ENCODE measurements at regions not wholly inside any gene's neighbourhood (a gene's known extent, or its start where the extent isn't known, plus 50 kb on each side); places are given as distances from the start of the nearest gene placed in this dataset.

DNA sequence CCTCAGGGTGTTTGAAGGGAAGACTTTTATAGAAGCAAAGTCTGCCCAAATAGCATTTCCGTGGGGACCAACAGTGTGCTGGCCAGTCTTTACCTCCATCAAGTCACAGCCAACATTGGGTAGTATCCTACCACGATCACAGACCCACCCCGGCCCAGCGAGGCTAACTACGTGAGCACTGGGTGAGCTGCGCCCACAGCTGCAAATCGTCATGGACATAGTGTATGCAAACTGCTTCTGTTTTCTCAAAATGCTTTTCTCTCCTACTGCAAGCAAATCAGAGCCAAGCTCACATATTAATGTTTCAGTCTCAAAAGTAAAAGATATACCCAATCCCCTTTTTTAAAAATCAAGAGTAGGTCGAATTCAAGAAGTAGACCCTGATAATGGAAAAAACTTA, 592.8 kb upstream of the CDH4 start:
- no peak for DNase-seq

- no peak for DNase-seq
Measured at GRCh38 chr20:60662307-60662706, 589.8 kb upstream of the CDH4 start.

DNA sequence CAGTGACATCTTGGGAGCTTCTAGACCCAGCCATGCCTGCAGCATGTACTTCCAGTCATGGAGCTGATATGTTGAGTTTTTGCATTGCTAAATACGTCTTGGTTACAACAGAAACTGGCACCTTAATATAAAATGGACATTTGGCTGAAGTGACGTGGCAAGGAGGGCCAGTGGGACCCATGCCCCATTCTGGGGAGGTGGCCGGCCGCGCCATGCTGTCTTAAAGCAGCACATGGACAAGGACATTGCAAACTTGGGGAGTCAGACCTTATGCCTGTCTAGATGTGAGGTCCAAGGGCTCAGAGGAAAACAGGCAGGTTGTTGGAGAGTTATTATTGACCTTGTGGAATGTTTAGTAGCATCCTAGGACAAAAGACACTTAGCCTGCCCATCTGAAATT, 588.0 kb upstream of the CDH4 start:
- DNase-seq, result no peak

DNA sequence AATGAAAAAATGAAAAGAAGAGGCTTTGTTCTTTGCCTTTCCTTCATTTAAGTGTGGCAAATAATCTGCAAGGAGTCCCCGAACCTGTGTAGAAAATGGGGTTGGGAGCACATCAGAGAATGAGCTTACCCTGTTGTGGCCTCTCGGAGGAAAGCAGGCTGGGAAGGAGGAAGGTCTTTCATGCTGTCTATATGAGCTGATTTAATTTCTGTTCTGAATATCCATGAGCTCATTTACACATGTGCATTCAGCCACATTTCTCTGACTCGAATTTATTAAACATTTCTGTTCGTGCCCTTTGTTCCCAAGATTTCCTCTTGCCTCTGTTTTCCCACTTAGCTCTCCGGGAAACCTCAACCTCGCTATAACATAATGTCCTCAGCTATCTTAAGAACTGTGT, 584.4 kb upstream of the CDH4 start:
- DNase-seq, result no peak

- DNase-seq, result no peak
Measured at GRCh38 chr20:60669211-60669610, 582.9 kb upstream of the CDH4 start.

- no peak for DNase-seq
Measured at GRCh38 chr20:60676011-60676410, 576.0 kb upstream of the CDH4 start.

GRCh38 chr20:60677819-60678218, 574.2 kb upstream of the CDH4 start:
- no peak for DNase-seq

- no peak for DNase-seq
Measured at GRCh38 chr20:60680554-60680953, 571.5 kb upstream of the CDH4 start.

- DNase-seq, result no peak
Measured at GRCh38 chr20:60687213-60687612, 564.8 kb upstream of the CDH4 start.

DNA sequence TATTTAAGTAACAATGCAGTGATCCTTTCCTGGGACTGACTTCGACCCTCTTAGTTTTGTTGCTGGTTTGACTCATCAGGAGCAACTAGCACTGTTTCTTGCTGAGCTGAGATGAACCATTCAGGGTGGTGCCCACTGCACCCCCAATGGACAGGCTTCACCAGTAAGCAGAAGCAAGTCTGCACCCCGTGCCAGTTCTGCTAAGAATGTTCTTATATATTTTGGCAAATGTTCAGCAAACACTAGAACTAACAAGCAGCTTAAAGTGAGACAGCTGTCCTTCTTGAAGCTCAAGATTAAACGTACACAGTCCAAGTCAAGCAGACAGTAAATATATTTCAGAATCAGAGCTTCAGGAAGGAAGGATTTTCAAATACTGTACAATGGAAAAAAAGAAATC, 561.3 kb upstream of the CDH4 start:
- DNase-seq, result no peak

GRCh38 chr20:60691966-60692615, 560.0 kb upstream of the CDH4 start:
- no peak for DNase-seq

DNA sequence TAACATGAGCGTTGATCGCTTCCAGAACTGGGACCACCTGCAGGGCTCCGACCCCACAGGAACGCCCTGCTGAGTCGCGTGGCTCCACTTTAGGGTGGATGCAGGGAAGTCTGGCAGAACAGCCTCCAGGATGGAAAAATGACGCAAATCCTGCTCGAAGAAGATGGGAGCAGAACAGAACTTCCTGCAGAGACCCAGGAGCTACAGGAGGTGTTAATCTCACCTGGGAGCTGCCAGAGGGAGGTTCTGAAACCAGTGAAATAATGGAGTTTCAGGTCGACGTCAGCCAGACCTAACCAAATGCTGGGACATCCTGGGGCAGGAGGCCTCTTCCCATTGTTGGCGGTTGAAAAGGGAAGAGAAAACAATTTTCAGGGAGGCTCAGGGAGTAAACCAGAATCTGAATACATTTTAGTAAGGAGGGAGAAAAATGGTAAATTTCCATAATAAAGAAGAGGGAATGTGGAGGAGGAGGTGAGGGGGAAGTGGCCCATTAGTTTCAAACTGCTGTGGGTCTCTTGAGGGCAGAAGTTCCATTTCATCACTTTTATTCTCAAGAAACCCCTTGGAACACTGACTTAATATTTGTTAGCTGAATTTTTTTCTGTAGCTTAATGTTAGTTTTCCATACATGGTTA, 558.4 kb upstream of the CDH4 start:
- no peak for DNase-seq

- DNase-seq, result no peak
Measured at GRCh38 chr20:60694763-60695162, 557.3 kb upstream of the CDH4 start.

GRCh38 chr20:60695226-60696000, 556.6 kb upstream of the CDH4 start:
- no peak for DNase-seq

- DNase-seq, result no peak
Measured at GRCh38 chr20:60697252-60697651, 554.8 kb upstream of the CDH4 start.

GRCh38 chr20:60700728-60701127, 551.3 kb upstream of the CDH4 start:
- DNase-seq, result no peak

GRCh38 chr20:60704147-60704546, 547.9 kb upstream of the CDH4 start:
- no peak for DNase-seq

DNA sequence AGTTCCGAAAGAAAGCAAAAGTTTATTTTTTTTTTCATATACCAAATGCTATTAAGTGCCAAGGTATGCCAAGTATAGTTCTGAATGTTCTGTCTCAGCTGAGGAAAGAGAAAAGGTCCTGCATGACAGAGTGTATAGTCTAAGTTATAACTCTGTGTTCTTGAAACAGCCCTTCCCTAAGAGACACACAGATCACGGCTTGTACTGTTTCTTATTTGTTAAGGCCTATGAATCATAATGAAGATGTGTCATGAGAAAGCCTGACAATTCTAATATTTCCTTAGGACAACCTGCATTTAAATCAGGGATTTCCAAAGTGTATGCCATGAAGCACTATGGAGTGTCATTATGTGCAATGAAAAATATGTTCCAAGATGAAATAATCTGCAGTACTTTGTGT, 538.7 kb upstream of the CDH4 start:
- DNase-seq, result no peak

GRCh38 chr20:60715172-60715571, 536.9 kb upstream of the CDH4 start:
- no peak for DNase-seq

- no peak for DNase-seq
Measured at GRCh38 chr20:60718743-60719480, 533.1 kb upstream of the CDH4 start.

GRCh38 chr20:60725311-60725906, 526.7 kb upstream of the CDH4 start:
- no peak for DNase-seq

GRCh38 chr20:60727425-60727824, 524.6 kb upstream of the CDH4 start:
- DNase-seq, result no peak

- no peak for DNase-seq
Measured at GRCh38 chr20:60728705-60729104, 523.4 kb upstream of the CDH4 start.
